Effector memory CD8-positive, alpha-beta T cell (primary cell): ENCODE measurements at regions not wholly inside any gene's neighbourhood (a gene's known extent, or its start where the extent isn't known, plus 50 kb on each side); places are given as distances from the start of the nearest gene placed in this dataset.
A peak's percentile ranks its signal among the peaks of the same experiment; 100 is the strongest.

Experiments used
- ATAC-seq: fragments of 150-1000 bp; cut with Tn5 transposase; replicated peaks from 2 replicates; pipeline ENCODE4 v1.10.0; 2021; ENCODE audit warnings: mild to moderate bottlenecking, moderate library complexity
- DNase-seq, 3 experiments: peaks; one replicate each; pipeline ENCODE4 v3.0.0; 2021
- H3K27ac Mint-ChIP-seq, 2 donors: one replicate each; pipeline ENCODE4 v1.8.0; 2022; ENCODE audit warnings: mild to moderate bottlenecking in 2 of 2, mixed read lengths in 2 of 2, moderate library complexity in 2 of 2
- H3K27me3 Mint-ChIP-seq, 2 donors: one replicate each; pipeline ENCODE4 v1.8.0; 2022; ENCODE audit warnings: mixed read lengths in 2 of 2
- H3K36me3 Mint-ChIP-seq: one replicate; pipeline ENCODE4 v1.8.0; 2022; ENCODE audit warnings: mild to moderate bottlenecking, moderate library complexity, mixed read lengths; ENCODE audit not compliant: insufficient read depth
- H3K4me1 Mint-ChIP-seq, 2 donors: one replicate each; pipeline ENCODE4 v1.8.0; 2022; ENCODE audit warnings: low read depth in 2 of 2, mixed read lengths in 2 of 2
- H3K4me3 Mint-ChIP-seq, 2 donors: one replicate each; pipeline ENCODE4 v1.8.0; 2022; ENCODE audit warnings: mild to moderate bottlenecking in 2 of 2, mixed read lengths in 2 of 2, moderate library complexity in 2 of 2
- H3K9me3 Mint-ChIP-seq, 2 donors: one replicate each; pipeline ENCODE4 v1.8.0; 2022; ENCODE audit warnings: mixed read lengths in 2 of 2

DNA sequence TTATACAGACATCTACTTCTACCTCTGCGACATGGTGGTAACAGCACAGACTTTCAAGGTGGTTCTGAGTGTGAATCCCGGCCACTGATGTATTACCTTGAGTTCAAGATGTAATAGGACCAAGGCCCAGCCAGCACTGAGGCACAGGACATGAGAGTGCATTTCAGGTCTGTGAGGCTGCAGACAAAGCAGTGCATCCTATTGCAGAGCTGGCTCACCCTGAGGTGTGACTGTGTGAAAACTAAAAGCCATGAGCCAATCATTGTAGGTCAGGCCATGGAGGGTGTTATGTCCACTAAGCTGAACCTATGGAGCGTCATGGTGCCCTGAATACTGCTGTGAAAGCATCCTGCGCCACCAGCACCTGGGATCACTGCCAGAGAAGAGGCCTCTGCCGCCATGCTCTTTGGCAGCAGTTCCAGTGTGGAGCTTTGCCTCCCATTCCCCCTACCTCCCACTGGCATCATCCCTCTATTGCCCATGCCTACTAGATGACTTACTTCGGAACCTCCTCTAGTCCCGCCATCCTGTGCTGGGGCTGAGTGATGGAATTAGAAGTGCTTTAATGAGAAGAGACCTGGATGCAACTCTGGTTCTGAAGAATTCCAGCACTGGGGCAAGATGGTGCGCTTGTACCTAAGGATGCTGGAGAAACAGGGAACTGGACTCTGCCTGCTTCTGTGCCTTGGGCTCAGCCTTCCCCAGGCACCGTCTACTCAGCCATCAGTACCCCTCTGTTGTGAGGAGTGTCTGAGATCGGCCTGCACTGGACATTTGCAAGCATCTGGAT is 112.0 kb upstream of the RMDN2 start:
- ATAC-seq (no peak), DNase-seq (no peak)
- H3K4me3 Mint-ChIP-seq, result no peak overlapping the region
- H3K27ac Mint-ChIP-seq, result no peak overlapping the region
- H3K4me1 Mint-ChIP-seq, result peaks cover 5 to 11% of the 10 kb centered on the region in 2 donors
- no peaks in the 10 kb centered on the region for H3K27me3 Mint-ChIP-seq
- H3K9me3 Mint-ChIP-seq, result no peaks in the 10 kb centered on the region
- H3K36me3 Mint-ChIP-seq, result no peaks in the 10 kb centered on the region

DNA sequence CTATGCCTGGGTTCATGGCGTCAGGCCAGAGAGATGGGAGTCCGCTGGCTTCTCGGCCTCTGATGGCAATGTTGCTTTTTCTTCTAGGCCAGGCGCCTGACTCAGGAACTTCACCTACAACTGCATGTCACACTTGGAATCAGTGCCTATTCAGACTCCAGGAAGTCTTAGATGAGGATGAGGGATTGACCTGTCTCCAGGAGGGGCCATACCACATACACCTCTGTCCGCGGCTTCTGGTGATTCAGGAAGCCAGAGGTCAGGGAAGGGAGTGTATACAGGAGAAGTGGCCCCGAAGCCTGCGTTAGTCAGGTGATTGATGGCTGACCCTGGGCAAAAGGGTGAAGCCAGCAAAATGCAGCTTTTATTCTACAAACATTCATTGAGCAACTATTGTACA is 109.1 kb upstream of the RMDN2 start:
- DNase-seq (no peak), ATAC-seq (no peak)
- H3K4me1 Mint-ChIP-seq, result no peaks in the 10 kb centered on the region
- no peaks in the 10 kb centered on the region for H3K36me3 Mint-ChIP-seq
- H3K9me3 Mint-ChIP-seq, result no peaks in the 10 kb centered on the region
- no peak overlapping the region for H3K4me3 Mint-ChIP-seq
- no peaks in the 10 kb centered on the region for H3K27me3 Mint-ChIP-seq
- H3K27ac Mint-ChIP-seq, result no peak overlapping the region

DNA sequence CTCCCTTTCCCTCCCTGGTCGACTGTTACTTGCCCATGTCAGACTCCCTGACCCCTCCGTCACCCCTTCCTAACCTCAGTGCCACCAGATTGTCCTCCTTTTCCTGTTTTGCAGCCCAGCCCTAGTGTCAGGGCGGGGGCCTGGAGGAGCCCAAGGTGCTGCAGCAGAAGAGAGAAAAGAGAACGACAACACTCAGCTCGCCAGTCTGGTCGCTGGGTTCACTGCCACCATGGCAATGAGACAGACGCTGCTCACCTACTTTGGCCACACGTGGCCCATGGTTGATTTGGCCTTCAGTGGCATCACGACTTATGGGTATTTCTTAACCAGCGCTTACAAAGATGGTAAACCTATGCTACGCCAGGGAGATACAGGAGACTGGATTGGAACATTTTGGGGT is 108.4 kb upstream of the RMDN2 start:
- ATAC-seq (no peak), DNase-seq (no peak)
- H3K27ac Mint-ChIP-seq, result no peak overlapping the region
- H3K27me3 Mint-ChIP-seq, result no peaks in the 10 kb centered on the region
- no peak overlapping the region for H3K4me3 Mint-ChIP-seq
- no peaks in the 10 kb centered on the region for H3K4me1 Mint-ChIP-seq
- no peaks in the 10 kb centered on the region for H3K9me3 Mint-ChIP-seq
- no peaks in the 10 kb centered on the region for H3K36me3 Mint-ChIP-seq

DNA sequence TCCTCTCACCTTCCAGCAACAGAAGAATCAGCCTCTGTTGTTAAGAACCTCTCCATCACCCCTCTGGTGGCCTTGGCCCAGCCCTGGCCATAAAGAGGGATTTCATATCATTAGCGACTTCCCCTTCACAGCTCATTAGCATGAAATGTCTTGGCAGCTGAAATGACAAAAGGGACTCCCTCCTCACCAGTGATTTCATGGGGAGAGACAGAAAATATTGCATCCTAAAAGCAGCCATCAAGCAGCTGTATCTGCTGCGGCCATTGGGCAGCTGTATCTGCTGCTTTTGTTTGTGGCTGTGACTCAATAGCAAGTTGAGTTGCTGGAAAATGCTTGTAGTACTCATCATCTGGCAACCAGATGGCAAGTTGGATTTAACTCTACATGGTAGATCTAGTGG is 105.9 kb upstream of the RMDN2 start:
- no peak overlapping the region for H3K4me3 Mint-ChIP-seq
- H3K4me1 Mint-ChIP-seq, result peaks cover 4 to 12% of the 10 kb centered on the region in 2 donors
- no peaks in the 10 kb centered on the region for H3K36me3 Mint-ChIP-seq
- H3K27me3 Mint-ChIP-seq, result no peaks in the 10 kb centered on the region
- H3K9me3 Mint-ChIP-seq, result no peaks in the 10 kb centered on the region
- no peak for ATAC-seq
- DNase-seq, result no peak
- no peak overlapping the region for H3K27ac Mint-ChIP-seq

- no peaks in the 10 kb centered on the region for H3K36me3 Mint-ChIP-seq
- no peaks in the 10 kb centered on the region for H3K9me3 Mint-ChIP-seq
- ATAC-seq, result no peak
- no peak overlapping the region for H3K27ac Mint-ChIP-seq
- peaks cover 4 to 12% of the 10 kb centered on the region in 2 donors for H3K4me1 Mint-ChIP-seq
- no peaks in the 10 kb centered on the region for H3K27me3 Mint-ChIP-seq
- H3K4me3 Mint-ChIP-seq, result no peak overlapping the region
- no peak for DNase-seq
These were observed 104.6 kb upstream of the RMDN2 start for GRCh38 chr2:37820471-37820986.

GRCh38 chr2:37825586-37825985 is 99.5 kb upstream of the RMDN2 start:
- Mint-ChIP-seq H3K4me3 (no peak overlapping the region), H3K36me3 (no peaks in the 10 kb centered on the region), H3K4me1 (peaks cover 6 to 12% of the 10 kb centered on the region in 2 donors), H3K27me3 (no peaks in the 10 kb centered on the region), H3K9me3 (no peaks in the 10 kb centered on the region), H3K27ac (no peak overlapping the region)
- ATAC-seq (no peak), DNase-seq (no peak)

DNA sequence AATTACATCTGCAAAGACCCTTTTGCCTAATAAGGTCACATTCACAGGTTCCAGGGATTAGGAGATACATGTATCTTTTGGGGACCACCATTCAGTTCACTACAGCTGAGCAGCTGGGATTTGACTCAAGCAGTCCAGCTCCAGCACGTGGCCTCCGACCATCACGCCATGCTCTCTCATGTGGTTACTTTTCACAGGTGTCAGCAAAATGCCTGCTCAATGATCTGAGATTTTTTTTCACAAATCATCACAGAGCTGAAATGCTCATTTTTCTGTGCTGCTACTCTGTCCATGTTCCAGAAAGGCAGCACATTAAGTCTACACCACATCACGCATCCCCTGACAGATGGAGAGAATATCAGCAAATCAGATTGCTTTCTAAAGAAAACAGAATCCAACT is 98.5 kb upstream of the RMDN2 start:
- H3K4me1 Mint-ChIP-seq, result peaks cover 6 to 12% of the 10 kb centered on the region in 2 donors
- no peaks in the 10 kb centered on the region for H3K27me3 Mint-ChIP-seq
- no peaks in the 10 kb centered on the region for H3K36me3 Mint-ChIP-seq
- H3K27ac Mint-ChIP-seq, result no peak overlapping the region
- no peak overlapping the region for H3K4me3 Mint-ChIP-seq
- ATAC-seq (no peak), DNase-seq (no peak)
- no peaks in the 10 kb centered on the region for H3K9me3 Mint-ChIP-seq

- no peak overlapping the region for H3K27ac Mint-ChIP-seq
These were observed 97.6 kb upstream of the RMDN2 start for GRCh38 chr2:37827455-37827854.

GRCh38 chr2:37827911-37828511 is 97.1 kb upstream of the RMDN2 start:
- Mint-ChIP-seq H3K9me3 (no peaks in the 10 kb centered on the region), H3K27me3 (no peaks in the 10 kb centered on the region), H3K4me1 (peaks cover 3 to 8% of the 10 kb centered on the region in 2 donors), H3K4me3 (no peak overlapping the region), H3K27ac (no peak overlapping the region), H3K36me3 (no peaks in the 10 kb centered on the region)
- no peak for ATAC-seq
- no peak for DNase-seq

More at GRCh38 chr2:37827455-37827854, 97.6 kb upstream of the RMDN2 start:
- H3K4me3 Mint-ChIP-seq, result no peak overlapping the region
- no peaks in the 10 kb centered on the region for H3K27me3 Mint-ChIP-seq
- ATAC-seq (no peak), DNase-seq (no peak)
- no peaks in the 10 kb centered on the region for H3K9me3 Mint-ChIP-seq
- no peaks in the 10 kb centered on the region for H3K36me3 Mint-ChIP-seq
- peaks cover 6 to 10% of the 10 kb centered on the region in 2 donors for H3K4me1 Mint-ChIP-seq

- H3K4me1 Mint-ChIP-seq, result peaks cover 3 to 6% of the 10 kb centered on the region in 2 donors
- no peaks in the 10 kb centered on the region for H3K36me3 Mint-ChIP-seq
- no peak for DNase-seq
- H3K9me3 Mint-ChIP-seq, result no peaks in the 10 kb centered on the region
- no peak overlapping the region for H3K27ac Mint-ChIP-seq
- peaks cover 0 to under 1% of the 10 kb centered on the region in 2 donors for H3K27me3 Mint-ChIP-seq
- H3K4me3 Mint-ChIP-seq, result no peak overlapping the region
- peak; percentile 41 for ATAC-seq
These were observed 95.9 kb upstream of the RMDN2 start for GRCh38 chr2:37829202-37829601.

DNA sequence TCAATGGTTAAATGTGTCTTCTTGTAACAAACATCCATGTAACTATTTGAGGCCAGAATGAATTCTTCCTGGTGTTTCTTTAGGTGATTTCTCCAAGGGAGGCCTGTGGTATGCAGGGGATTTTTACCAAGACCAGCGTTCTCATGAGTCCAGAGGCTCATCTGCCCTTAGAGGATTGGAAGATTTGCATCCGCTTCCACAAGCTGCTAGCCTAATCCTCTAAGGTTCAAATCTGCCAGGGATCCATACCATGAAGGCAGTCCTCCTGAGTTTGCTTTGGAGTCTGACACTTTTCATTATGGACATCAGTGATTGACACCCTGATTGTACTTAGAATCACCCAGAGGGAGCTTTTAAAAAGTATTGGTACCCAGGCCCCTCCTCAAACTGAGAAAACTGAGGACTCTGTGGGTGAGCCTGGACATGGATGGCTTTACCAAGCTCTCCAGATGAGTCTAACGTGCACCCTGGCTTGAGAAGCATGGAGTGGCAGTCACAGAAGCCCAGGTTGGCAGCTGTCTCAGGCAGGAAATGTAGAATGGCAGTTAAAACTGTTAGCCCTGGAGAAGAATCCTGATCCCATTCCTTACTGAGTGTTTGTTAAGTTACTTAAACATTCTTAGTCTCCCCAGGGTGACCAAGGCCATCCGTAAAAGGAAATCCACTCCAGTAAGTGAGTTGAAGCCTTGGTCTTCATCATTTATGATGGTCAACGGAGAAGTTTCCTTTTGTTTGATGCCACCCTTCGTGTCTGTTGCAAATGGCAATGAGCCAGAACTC is 95.3 kb upstream of the RMDN2 start:
- DNase-seq (no peak), ATAC-seq (no peak)
- Mint-ChIP-seq H3K27me3 (peaks cover 0 to 6% of the 10 kb centered on the region in 2 donors), H3K4me3 (no peak overlapping the region), H3K36me3 (no peaks in the 10 kb centered on the region), H3K27ac (no peak overlapping the region), H3K9me3 (no peaks in the 10 kb centered on the region), H3K4me1 (peaks cover 3 to 6% of the 10 kb centered on the region in 2 donors)

GRCh38 chr2:37830636-37831035 is 94.5 kb upstream of the RMDN2 start:
- H3K27me3 Mint-ChIP-seq, result peaks cover 0 to 9% of the 10 kb centered on the region in 2 donors
- ATAC-seq (no peak), DNase-seq (no peak)
- H3K4me3 Mint-ChIP-seq, result no peak overlapping the region
- no peaks in the 10 kb centered on the region for H3K36me3 Mint-ChIP-seq
- H3K4me1 Mint-ChIP-seq, result peaks cover 3 to 6% of the 10 kb centered on the region in 2 donors
- H3K27ac Mint-ChIP-seq, result peak overlapping the region in 1 of 2 donors; percentile 48
- H3K9me3 Mint-ChIP-seq, result no peaks in the 10 kb centered on the region

- Mint-ChIP-seq H3K4me3 (no peak overlapping the region), H3K9me3 (no peaks in the 10 kb centered on the region), H3K36me3 (no peaks in the 10 kb centered on the region), H3K4me1 (peaks cover 3 to 6% of the 10 kb centered on the region in 2 donors), H3K27ac (peak overlapping the region; percentile 6 to 48), H3K27me3 (peaks cover 0 to 9% of the 10 kb centered on the region in 2 donors)
- DNase-seq (no peak), ATAC-seq (no peak)
These were observed 93.9 kb upstream of the RMDN2 start for GRCh38 chr2:37831081-37831780.
